Glomerular endothelial cell (primary cell): ENCODE measurements at regions not wholly inside any gene's neighbourhood (a gene's known extent, or its start where the extent isn't known, plus 50 kb on each side); places are given as distances from the start of the nearest gene placed in this dataset.
"Not testable (repeated sequence)": the region's sequence is repeated elsewhere in the genome, so short reads cannot be mapped to it uniquely, and the experiment has no call there.

ENCODE experiments used
- DNase-seq: peaks from one replicate; pipeline ENCODE4 v3.0.0-alpha.2; 2011; ENCODE audit warnings: low read depth, low spot score; ENCODE audit errors: extremely low read depth

GRCh38 chr5:120306303-120306702 is 157.8 kb upstream of the PRR16 start:
- no peak for DNase-seq

- DNase-seq, result no peak
These were observed 149.9 kb upstream of the PRR16 start for GRCh38 chr5:120314191-120314590.

DNA sequence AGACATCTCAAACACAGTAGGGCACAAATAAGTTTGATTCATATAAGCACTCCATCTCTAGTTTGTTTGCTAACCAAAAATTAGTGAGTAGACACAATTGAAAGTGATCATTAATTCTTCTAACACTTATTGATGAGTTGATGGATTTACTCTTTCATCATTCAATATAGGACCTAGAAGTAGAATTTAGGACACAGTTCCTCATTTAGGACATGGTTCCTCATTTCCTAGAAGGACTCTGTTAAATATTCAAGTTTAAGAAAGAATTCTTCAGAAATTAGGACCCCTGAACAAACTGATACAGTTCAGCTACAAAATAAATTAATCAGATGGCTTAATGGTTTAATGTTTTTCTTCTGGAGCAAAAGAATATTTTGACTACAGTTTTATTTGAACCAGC is 143.5 kb upstream of the PRR16 start:
- no peak for DNase-seq

DNA sequence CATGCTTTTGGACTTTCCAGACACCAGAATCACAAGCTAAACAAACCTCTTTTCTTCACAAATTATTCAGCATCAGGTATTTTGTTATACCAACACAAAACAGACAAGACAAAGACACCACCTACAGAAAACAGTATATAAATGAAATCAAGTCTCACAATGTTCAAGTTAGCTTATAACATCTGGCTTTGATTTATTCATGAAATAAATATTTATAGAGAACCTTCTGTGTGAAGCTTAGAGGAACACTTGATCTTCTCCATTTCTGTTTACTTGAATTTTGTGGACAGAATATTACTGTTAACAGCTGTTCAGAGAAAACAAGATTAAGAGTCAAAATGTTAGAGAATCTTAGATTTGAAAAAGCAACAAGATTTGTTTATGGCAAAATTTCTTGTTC is 137.4 kb upstream of the PRR16 start:
- no peak for DNase-seq

GRCh38 chr5:120327180-120327579 is 136.9 kb upstream of the PRR16 start:
- DNase-seq, result no peak

- DNase-seq, result no peak
These were observed 135.0 kb upstream of the PRR16 start for GRCh38 chr5:120329095-120329494.

- DNase-seq, result no peak
These were observed 133.5 kb upstream of the PRR16 start for GRCh38 chr5:120330558-120330957.

DNA sequence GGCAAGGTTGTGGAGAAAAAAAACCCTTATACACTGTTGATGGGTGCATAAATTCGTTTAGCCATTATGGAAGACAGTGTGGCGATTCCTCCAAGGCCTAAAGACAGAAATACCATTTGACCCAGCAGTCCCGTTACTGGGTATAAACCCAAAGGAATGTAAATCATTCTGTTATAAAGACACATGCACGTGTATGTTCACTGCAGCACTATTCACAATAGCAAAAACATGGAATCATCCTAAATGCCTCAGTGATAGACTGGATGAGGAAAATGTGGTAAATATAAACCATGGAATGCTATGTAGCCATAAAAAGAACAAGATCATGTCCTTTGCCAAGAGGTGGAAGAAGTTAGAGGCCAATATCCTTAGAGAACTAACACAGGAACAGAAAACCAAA is 119.9 kb upstream of the PRR16 start:
- no peak for DNase-seq

DNA sequence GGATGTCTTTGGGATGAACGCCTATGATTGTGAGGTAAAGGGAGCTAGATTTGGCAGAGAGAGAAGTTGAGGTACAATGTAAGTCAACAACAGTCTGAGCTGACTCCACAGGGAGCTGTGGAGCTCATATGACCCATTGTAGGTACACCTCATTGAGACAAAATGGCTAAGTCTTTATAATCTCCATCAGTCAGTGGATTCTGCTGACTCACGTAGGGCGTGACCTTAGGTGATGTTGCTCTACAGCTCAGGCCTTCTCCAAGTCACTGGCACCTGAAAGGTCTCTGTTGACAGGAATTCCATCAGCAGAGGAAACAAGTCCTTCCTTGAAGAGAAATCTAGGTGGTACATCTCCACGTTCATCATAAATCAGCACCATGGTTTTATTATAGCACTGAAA is 118.2 kb upstream of the PRR16 start:
- no peak for DNase-seq

GRCh38 chr5:120351071-120351470 is 113.0 kb upstream of the PRR16 start:
- not testable (repeated sequence) for DNase-seq

GRCh38 chr5:120354126-120354525 is 110.0 kb upstream of the PRR16 start:
- no peak for DNase-seq

DNA sequence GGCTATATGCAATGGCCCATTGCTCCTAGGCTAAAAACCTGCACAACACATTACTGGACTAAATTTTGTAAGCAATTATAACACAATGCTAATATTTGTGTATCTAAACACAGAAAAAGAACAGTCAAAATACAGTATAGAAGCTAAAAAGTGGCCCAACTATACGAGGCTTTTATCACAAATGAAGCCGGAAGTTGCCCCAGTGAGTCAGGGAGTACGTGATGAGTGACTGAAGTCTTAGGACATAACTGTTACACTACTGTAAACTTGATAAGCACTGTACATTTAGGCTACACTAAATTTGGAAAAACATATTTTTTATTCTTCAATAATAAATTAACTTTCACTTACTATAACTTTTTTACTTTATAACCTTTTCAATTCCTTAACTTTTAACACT is 105.2 kb upstream of the PRR16 start:
- DNase-seq, result no peak

DNA sequence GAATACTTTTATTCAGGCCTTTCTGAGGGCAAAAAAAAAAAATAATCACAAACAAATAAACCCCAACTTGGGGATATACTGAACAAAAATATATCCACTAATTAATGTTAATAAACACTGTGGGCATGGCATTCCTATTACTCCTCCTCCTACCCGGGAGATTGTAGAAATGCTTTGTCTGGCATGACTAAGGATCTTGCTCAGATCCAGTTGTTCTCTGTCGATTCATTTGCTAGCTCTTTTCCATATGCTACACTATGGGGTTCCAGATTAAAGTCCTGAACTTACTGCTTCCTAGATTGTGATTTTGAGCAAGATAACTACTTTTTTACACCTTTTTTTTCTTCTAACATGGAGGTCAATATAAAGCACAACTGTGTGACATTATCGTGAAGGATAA is 102.2 kb upstream of the PRR16 start:
- DNase-seq, result no peak

GRCh38 chr5:120362426-120362825 is 101.7 kb upstream of the PRR16 start:
- no peak for DNase-seq

DNA sequence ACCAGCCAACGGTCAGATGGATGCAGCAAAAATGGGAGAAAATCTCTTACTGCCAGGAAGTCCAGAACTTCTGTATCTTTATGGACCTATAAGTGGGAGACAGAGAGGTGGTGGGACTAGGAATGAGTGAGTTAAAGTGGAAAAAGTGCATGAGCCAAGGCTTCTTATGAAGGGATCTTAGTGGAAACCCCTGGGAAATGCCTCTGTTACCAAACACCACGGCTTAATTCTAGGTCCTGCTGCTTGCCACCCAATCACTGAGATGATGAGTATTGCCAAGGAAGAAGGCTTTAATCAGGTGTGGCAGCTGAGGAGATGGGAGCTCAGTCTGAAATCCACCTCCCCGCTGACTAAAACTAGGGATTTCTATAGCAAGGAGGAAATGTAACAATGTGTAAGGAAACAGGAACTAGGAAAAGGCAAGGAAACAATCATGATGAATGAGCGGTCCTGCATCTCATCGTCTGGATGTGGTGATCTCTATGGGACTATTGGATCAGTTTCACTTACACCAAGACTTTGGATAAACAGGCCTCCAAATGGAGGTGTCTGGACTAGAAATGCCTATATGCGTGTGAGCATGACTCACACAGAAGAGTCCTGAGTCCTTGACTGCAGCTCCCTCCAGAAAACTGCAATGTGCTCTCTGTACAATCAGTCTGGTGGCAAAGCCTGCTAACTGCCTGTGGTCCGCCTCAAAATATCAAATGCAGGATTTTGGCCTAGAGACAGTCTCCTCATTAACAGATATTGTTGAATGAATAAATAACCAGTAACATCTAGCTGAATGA is 98.2 kb upstream of the PRR16 start:
- no peak for DNase-seq

DNA sequence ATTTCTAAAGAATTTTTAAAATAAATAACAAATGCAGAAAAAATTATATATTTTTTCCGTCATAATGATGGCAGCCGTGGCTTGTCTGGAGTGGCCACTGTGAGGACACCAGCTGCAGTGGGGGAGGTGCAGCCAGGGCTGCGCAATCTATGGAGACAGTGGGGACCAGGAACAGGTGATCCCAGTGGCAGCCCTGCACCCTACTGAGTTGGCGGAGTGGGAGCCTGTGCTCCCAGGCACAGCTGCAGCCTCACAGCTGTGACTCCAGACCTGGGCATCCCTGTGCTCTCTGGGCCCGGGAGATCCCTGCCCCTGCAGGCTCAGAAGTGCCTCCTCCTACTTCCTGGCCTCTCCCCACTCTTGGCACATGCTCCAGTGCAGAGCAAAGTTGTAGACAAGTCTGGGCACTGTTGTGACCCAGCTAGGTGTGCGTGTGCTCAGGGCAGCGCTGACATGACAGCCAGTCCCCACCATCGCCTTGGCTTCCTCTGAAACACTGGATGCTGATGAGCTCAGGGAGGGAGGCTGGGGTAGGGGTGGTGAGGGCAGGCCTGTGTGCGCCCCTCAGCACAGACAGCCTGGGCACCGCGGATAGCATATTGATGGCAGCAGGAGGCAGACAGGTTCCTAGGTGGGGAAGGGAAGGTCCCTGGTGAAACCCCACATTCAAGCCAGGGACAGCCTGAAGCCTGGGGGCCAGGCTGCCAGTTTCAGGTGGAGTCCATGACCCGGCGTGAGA is 96.0 kb upstream of the PRR16 start:
- no peak for DNase-seq

GRCh38 chr5:120368923-120369715 is 95.0 kb upstream of the PRR16 start:
- DNase-seq, result no peak

DNA sequence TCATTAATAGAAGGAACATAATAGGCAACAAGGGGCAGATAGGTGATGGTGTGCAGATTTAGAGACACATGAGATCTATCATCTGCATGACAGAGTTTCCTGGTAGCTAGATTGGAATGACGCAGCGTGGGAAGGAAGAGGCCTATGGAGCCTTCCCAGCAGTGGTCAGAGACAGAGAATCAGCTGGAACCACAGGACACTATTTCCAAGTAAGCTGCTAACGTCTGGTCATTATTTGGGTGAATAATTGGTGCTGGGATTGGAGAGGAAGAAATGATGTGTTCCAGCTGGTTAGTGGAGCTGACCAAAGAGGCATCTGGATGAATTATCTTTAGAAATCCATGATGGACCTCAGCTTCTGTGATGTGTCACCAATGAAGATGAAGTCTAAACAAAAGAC is 91.2 kb upstream of the PRR16 start:
- no peak for DNase-seq

DNA sequence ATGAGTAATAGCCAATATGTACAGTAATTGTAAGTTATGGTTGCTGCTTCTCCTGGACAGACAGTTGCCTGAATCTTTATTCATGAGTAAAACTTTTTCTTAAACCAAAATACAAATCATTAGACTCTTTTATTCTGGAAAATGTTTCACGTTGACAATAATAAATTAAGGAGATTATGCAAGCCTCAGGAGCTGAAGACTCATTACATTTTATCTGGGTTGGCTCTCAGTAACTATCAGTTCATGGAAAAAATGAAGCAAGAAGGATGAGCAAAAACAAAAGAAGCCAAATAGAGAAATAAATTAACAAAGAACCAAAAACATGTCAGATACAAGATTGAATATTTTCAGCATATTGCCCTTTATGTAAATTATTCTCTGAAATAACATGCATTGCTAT is 88.9 kb upstream of the PRR16 start:
- DNase-seq, result no peak

GRCh38 chr5:120380644-120381043 is 83.5 kb upstream of the PRR16 start:
- no peak for DNase-seq

DNA sequence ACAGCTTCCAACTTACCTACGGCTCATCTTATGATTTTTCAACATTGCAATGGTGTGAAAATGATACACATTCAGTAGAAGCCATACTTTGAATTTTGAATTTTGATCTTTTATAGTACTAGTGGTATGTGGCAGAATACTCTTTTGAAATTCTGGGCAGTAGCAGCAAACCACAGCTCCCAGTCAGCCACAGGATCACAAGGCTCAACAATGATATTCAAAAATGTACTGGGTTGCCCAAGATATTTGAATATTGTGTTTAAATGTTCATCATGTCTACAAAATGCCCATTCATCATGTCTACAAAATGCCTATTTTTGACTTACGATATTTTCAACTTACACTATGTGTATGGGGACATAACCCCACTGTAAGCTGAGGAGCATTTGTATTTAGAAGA is 81.3 kb upstream of the PRR16 start:
- no peak for DNase-seq

GRCh38 chr5:120386981-120387380 is 77.1 kb upstream of the PRR16 start:
- no peak for DNase-seq
